ENCODE measurements at regions not wholly inside any gene's neighbourhood (a gene's known extent, or its start where the extent isn't known, plus 50 kb on each side); places are given as distances from the start of the nearest gene placed in this dataset.

DNA sequence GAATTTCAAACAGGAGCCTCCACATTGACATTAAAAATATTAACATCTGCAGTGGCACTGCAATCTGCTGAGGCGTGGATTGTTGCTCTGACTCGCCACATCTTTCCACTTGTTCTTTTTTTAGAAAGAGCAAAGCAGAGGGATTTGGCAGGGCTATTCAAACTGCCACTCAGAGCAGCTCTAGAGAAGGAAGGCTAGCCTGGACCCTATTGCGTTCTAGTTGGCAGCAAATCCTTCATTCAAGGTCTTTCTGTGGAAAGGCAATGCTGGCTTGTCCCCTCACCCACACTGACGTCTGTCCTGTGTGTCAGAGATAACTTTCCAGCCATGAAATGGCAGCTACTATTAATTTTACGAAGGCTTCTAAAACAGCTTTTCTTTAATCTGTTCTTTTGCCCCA lies 483.2 kb upstream of the SGO1 start:
- TF ChIP-seq POLR2A (IDR thresholded peaks at IDR 0.05) (no peak), CTCF (IDR thresholded peaks at IDR 0.05) (no peak)
